Common myeloid progenitor, CD34-positive (primary cell): ENCODE measurements at regions not wholly inside any gene's neighbourhood (a gene's known extent, or its start where the extent isn't known, plus 50 kb on each side); places are given as distances from the start of the nearest gene placed in this dataset.

Source experiments
- CTCF ChIA-PET: fragments of 350-600 bp; sonication (Branson Sonifier 250); formaldehyde crosslinking; loops from one replicate; lab custom pipeline; 2021; ENCODE audit warnings: antibody characterized with exemption; lab: Charles Lee
- POLR2A ChIA-PET: fragments of 350-600 bp; sonication (Branson Sonifier 250); formaldehyde crosslinking; loops from one replicate; lab custom pipeline; 2021; ENCODE audit warnings: antibody characterized with exemption; lab: Charles Lee
- DNase-seq, 3 donors: peaks; one replicate each; pipeline versions ENCODE4 v3.0.0 to v3.0.0-alpha.2; 2013
- H3K27ac ChIP-seq, 2 experiments: 1 replicate in 1 of 2; 2 replicates in 1 of 2; pipeline ENCODE4 v1.7.0; 2013; ENCODE audit warnings: inconsistent platforms in 2 of 2, low read length in 2 of 2, mild to moderate bottlenecking in 2 of 2, low read depth in 1 of 2, moderate library complexity in 1 of 2; ENCODE audit not compliant: severe bottlenecking in 2 of 2, insufficient read depth in 1 of 2, poor library complexity in 1 of 2
- H3K27me3 ChIP-seq, 5 experiments: replicated peaks in 2 of 5; 1 replicate in 3 of 5; 2 replicates in 2 of 5; pipeline versions ENCODE4 v1.6.1 to v1.7.0; 2013; ENCODE audit warnings: low read length in 4 of 5, mild to moderate bottlenecking in 2 of 5, moderate library complexity in 2 of 5, inconsistent platforms in 1 of 5; ENCODE audit not compliant: insufficient read depth in 5 of 5, control insufficient read depth in 4 of 5
- H3K36me3 ChIP-seq, 4 experiments: 1 replicate in 2 of 4; 2 replicates in 2 of 4; pipeline versions ENCODE4 v1.6.1 to v1.7.0; 2013; ENCODE audit warnings: low read length in 3 of 4, control low read depth in 1 of 4, mild to moderate bottlenecking in 1 of 4; ENCODE audit not compliant: control insufficient read depth in 4 of 4, insufficient read depth in 4 of 4
- H3K4me1 ChIP-seq, 4 experiments: 1 replicate in 3 of 4; 2 replicates in 1 of 4; pipeline versions ENCODE4 v1.6.1 to v1.7.1; 2013; ENCODE audit warnings: low read length in 3 of 4, mild to moderate bottlenecking in 3 of 4, control low read depth in 1 of 4, inconsistent platforms in 1 of 4, moderate library complexity in 1 of 4; ENCODE audit not compliant: control insufficient read depth in 4 of 4, insufficient read depth in 4 of 4; ENCODE audit errors: control extremely low read depth in 1 of 4
- H3K4me3 ChIP-seq, 7 experiments: 1 replicate in 4 of 7; 2 replicates in 3 of 7; pipeline versions ENCODE4 v1.5.1 to v1.7.0; 2013; ENCODE audit warnings: mild to moderate bottlenecking in 7 of 7, low read length in 6 of 7, moderate library complexity in 6 of 7, inconsistent platforms in 2 of 7, low read depth in 2 of 7, control low read depth in 1 of 7; ENCODE audit not compliant: insufficient read depth in 4 of 7, control insufficient read depth in 1 of 7; ENCODE audit errors: extremely low read depth in 1 of 7
- H3K9me3 ChIP-seq, 5 experiments: 1 replicate in 4 of 5; 2 replicates in 1 of 5; pipeline versions ENCODE4 v1.6.1 to v1.7.1; 2013; ENCODE audit warnings: low read length in 4 of 5, mild to moderate bottlenecking in 2 of 5, inconsistent platforms in 1 of 5, low read depth in 1 of 5, moderate library complexity in 1 of 5; ENCODE audit not compliant: control insufficient read depth in 4 of 5, insufficient read depth in 2 of 5; ENCODE audit errors: control extremely low read depth in 1 of 5
- WGBS: methylation state at CpG from one replicate; pipeline ENCODE4 v1.1.5; 2013; ENCODE audit not compliant: insufficient coverage; 5-methylcytosine and 5-hydroxymethylcytosine counted together

DNA sequence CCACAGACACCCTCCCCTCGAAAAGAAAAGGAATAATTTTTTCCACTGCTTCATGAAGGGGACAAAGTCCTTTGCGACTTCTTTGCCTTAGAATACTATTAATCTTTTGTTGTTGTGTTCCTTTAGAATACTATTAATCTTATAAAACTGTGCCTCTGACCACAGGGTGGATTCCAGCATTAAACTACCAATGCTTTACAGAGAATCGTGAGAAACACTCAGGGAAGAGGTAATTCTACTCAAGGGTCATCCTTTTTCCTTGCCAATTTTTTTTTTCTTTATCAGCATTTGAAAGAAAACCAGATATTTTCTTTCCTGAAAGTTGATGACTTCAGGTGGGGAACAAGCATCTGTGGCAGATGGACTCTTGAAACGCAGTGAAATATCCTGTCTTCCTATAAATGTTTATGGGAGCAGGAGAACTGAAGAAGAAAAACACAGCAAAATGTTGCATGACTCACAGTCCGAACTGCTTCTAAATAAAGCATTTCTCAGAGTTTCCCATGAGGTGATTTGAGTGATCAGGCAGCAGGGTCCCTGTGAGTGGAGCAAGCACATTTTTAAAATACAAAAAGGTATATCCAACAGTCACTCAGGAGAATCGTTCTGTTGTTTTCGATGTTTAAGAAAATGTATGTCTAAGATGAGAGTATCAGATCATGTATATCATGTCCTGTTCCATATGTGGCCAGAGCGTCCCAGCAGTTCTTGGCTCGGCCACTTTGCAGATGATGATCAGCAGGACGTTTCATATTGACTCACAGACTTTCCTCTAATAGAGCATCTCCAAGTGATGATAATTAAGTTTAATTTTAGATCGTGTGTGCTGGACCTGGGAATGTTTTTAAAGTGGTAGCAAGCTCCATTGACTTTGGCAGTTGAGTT is 154.2 kb upstream of the RUNX1 start:
- Histone ChIP-seq H3K9me3 (no peaks in the 10 kb centered on the region), H3K36me3 (no peaks in the 10 kb centered on the region), H3K27me3 (no peaks in the 10 kb centered on the region), H3K4me3 (no peak overlapping the region), H3K27ac (no peak overlapping the region), H3K4me1 (peaks cover 9 to 21% (median 15%) of the 10 kb centered on the region in 4 experiments)
- WGBS, result 100% methylated on average over 2 of the region's 11 CpGs
- ChIA-PET POLR2A (no interaction called here), CTCF (interaction anchor here (2.6 kb wide), 1 partner anchor 153 kb away, joined by 16 read pairs; no protein-coding TSS in a partner anchor)
- DNase-seq, result no peak

DNA sequence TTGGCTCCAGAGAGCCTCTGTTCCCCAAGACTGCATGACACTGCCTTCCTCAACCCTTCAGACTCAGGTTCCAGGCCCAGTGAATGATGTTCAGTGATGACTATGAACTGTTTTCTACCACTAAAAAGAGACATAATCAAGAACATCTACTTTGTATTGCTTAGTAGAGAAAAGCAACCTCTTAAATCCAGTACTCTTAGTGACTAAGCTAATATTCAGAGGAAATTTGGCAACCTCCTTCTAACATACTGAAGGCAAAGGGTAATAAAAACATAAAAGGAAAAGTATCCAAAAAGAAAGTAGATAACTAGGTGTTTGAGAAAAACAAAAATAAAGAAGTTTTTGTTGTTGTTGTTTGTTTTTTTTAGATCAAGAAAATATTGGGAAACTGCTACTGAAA is 153.3 kb upstream of the RUNX1 start:
- no peak overlapping the region for H3K27ac ChIP-seq
- CTCF ChIA-PET, result no interaction called here
- H3K36me3 ChIP-seq, result no peaks in the 10 kb centered on the region
- H3K27me3 ChIP-seq, result no peaks in the 10 kb centered on the region
- H3K4me3 ChIP-seq, result no peak overlapping the region
- no peaks in the 10 kb centered on the region for H3K9me3 ChIP-seq
- DNase-seq, result peak in 2 of 3 donors; percentile 7 to 13
- POLR2A ChIA-PET, result no interaction called here
- peaks cover 9 to 21% (median 15%) of the 10 kb centered on the region in 4 experiments for H3K4me1 ChIP-seq

- Histone ChIP-seq H3K27ac (no peak overlapping the region), H3K27me3 (no peaks in the 10 kb centered on the region), H3K36me3 (no peaks in the 10 kb centered on the region), H3K4me1 (peaks cover 9 to 21% (median 15%) of the 10 kb centered on the region in 4 experiments), H3K4me3 (no peak overlapping the region), H3K9me3 (no peaks in the 10 kb centered on the region)
- POLR2A ChIA-PET, result no interaction called here
- DNase-seq, result no peak
- CTCF ChIA-PET, result no interaction called here
Observed at GRCh38 chr21:35201799-35202198, 152.7 kb upstream of the RUNX1 start.

- Histone ChIP-seq H3K4me1 (peaks cover 9 to 19% (median 12%) of the 10 kb centered on the region in 4 experiments), H3K36me3 (no peaks in the 10 kb centered on the region), H3K4me3 (no peak overlapping the region), H3K27ac (no peak overlapping the region), H3K27me3 (no peaks in the 10 kb centered on the region), H3K9me3 (no peaks in the 10 kb centered on the region)
- DNase-seq, result no peak
- ChIA-PET POLR2A (no interaction called here), CTCF (no interaction called here)
- WGBS, result 100% methylated on average over 1 of the region's 2 CpGs
Observed at GRCh38 chr21:35201288-35201687, 152.2 kb upstream of the RUNX1 start.

- no peak overlapping the region for H3K4me3 ChIP-seq
- no peaks in the 10 kb centered on the region for H3K36me3 ChIP-seq
- no peak for DNase-seq
- ChIA-PET POLR2A (interaction anchor here (0.6 kb wide), 1 partner anchor 360 kb away, joined by 3 read pairs; no protein-coding TSS in a partner anchor), CTCF (no interaction called here)
- H3K27ac ChIP-seq, result no peak overlapping the region
- peaks cover 0 to 3% (median 1%) of the 10 kb centered on the region in 4 experiments for H3K4me1 ChIP-seq
- no peaks in the 10 kb centered on the region for H3K27me3 ChIP-seq
- 100% methylated on average over 1 of the region's 1 CpG for whole genome bisulfite sequencing
- H3K9me3 ChIP-seq, result no peaks in the 10 kb centered on the region
Observed at GRCh38 chr21:35199733-35200015, 150.6 kb upstream of the RUNX1 start.

- no peak overlapping the region for H3K27ac ChIP-seq
- ChIA-PET CTCF (no interaction called here), POLR2A (no interaction called here)
Observed at GRCh38 chr21:35198982-35199732, 150.1 kb upstream of the RUNX1 start.

GRCh38 chr21:35198565-35198964 is 149.5 kb upstream of the RUNX1 start:
- CTCF ChIA-PET, result no interaction called here
- WGBS, result no CpG with 5 or more reads among the region's 1 CpG

More at GRCh38 chr21:35198982-35199732, 150.1 kb upstream of the RUNX1 start:
- Histone ChIP-seq H3K4me3 (no peak overlapping the region), H3K36me3 (no peaks in the 10 kb centered on the region), H3K9me3 (no peaks in the 10 kb centered on the region), H3K27me3 (no peaks in the 10 kb centered on the region), H3K4me1 (no peaks in the 10 kb centered on the region)
- no peak for DNase-seq
- 95% methylated on average over 3 of the region's 6 CpGs for WGBS

More at GRCh38 chr21:35198565-35198964, 149.5 kb upstream of the RUNX1 start:
- H3K36me3 ChIP-seq, result no peaks in the 10 kb centered on the region
- H3K27me3 ChIP-seq, result no peaks in the 10 kb centered on the region
- no peak overlapping the region for H3K27ac ChIP-seq
- POLR2A ChIA-PET, result no interaction called here
- H3K9me3 ChIP-seq, result peaks cover 0 to 4% (median 0%) of the 10 kb centered on the region in 5 experiments
- no peaks in the 10 kb centered on the region for H3K4me1 ChIP-seq
- H3K4me3 ChIP-seq, result no peak overlapping the region
- no peak for DNase-seq
